HCEC 1CT (cell line): ENCODE measurements at regions not wholly inside any gene's neighbourhood (a gene's known extent, or its start where the extent isn't known, plus 50 kb on each side); places are given as distances from the start of the nearest gene placed in this dataset.

Experiments
- DNase-seq: peaks from one replicate; pipeline ENCODE4 v3.0.0-alpha.2; 2017

DNA sequence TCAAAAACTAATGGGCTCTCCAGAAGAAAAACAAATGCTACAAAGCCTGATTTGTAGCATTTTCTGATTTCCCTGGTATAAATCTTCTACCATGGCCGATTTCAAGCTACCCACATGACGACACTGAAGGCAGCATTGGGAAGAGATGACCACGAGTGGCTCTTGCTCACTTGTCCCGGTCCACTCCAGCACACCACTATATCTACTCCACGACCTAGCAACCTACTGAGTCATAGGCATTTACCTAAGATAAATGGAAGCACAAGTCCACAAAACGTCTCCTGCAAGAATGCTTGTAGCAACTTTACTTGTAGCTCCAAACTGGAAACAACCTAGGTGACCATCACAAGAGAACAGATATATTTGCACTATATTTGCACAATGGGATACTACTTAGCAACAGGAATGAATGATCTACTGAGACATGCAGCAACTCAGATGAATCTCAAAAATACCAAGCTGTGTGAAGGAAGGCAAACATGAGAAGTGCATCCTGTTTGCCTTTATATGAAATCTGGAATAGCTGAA is 60.8 kb upstream of the HES1 start:
- DNase-seq = no peak

DNA sequence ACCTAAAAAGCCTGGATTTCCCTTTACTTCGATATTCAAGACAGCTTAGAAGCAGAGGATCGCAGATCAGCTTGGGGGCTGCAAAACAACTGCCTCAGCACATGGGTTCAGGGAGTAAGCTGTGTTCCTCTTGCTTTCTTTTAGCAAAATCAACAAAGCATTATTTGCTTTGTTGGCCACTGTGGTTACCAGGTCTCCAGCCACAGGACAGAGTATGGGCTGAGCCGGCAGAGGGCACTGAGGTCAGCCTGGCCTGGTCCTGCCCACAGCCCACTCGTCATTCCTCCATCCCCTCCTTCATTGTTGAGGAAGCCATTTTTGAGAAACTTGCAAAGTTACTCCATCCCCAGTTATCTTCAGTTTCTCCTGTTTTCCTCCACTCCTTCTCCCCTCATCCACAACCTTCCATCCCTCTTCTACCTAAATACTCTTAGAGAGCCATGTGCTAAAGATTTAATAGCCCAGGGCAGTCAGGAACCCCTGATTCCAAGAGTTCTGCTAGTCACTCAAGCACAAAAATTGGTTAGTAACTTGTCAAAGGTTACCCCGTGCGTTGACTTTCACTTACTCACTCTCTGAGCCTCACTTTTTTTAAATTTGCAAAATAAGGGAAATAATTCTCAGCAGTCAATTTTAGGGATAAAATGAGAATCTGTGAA is 60.0 kb upstream of the HES1 start:
- DNase-seq = no peak

DNA sequence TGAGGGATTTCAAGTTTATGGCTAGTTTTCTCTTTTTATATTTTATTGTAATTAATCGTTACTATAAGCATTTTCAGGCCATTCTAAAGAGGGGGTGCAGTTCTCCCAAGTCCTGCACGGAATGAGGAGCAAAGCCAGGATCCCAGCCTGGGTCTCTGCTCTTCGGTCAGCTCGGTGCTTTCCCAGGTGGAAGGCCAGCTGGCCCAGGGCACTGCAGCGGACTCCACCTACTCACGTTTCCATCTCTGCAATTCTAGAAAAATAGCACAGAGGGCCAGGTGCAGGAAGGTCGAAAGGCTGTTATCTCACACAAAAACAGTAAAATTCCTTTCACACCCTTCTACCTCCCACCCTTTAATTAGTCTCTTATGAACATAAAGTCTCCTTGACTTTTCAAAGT is 59.5 kb upstream of the HES1 start:
- DNase-seq = no peak

DNA sequence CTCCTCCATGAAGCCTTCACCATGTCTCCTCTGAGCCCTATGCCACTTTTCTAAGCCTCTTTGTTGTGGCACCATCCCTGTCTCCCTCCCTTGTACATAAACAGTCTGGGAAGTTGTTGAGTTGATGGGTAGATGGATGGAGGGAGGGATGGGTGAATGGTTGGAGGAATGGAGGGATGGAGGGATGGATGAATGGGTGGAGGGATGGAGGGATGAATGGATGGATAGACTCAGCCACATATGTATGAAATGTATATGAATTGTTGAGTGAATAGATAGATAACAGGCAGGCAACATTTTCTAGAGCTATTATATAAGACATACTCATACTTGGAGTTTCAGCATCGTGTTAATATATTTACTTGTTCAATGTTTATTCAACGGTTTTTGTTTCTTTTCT is 58.3 kb upstream of the HES1 start:
- no peak for DNase-seq

DNA sequence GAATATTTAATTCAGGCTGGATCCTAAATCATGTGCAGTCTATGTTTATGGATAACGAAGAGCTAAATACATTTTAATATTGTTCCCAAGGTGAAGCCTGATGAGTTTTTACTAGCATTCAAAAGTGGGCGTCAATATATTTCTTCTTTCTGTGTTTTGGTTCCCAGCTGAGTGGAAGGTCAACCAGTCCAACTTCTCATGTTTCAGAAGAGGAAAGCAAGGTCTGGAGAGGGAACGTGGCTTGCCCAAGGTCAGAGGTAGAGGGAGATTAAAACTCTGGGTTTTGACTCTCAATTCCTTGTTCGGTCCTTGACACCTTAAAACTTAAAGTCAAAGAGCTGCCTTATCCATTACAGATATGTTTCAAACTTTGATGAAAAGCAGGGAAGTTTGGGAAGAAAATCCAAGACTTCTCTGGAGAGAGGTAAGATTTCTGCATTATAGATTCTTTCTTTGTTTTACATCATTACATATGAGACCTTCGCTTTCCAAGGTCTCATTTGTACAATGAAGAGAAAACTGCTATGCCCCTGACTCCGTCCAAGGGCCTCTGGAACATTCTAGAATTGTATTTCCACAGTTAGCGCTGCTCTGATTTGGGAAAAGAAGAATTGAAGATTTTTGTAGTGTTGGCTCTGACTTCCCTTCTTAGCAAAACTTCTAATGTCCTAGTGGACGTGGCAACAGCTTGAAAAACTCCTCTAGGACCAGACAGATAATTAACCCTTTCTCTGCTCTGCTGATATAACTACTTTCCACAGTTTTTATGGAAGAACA is 57.7 kb upstream of the HES1 start:
- DNase-seq = no peak

DNA sequence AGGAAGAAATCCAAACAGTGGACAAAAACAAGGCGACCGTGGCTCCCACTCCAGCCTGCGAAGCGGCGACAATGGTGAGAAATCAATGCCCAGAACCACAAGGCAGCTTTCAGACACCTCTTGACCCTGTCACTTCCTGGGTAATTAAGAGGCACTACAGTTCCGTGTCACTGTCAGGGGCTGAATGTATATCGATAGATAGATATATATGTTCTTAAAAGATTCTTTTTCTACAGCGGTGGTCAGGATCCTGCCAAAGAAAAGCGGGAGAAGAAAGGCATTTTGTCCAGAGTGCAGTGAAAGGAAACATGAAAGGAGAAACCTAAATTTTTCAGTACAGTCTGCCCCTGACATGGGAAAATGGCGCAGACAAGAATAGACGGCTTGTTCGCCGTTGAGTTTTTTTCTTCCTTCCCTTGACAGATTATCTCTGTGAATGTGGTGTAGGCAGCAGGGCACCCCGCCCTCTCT is 56.2 kb upstream of the HES1 start:
- no peak for DNase-seq

DNA sequence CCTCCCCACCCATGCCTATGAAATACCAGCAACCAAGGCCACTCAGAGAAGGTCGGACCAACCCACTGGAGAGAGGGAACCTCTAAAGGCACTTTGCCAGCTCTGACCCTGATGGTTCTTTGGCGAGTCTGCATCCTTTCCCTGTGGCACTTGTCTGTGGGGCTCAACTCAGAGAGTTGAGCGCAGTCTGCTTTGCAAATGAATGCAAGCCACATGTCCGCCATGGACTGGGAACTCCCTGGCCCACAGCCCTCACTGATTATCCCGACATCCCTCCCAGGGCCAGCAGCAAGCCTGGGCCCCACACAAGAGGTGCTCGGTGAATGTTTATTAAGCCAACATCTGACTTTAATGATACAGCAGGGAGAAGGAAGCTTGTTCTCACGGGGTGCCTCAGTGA is 55.5 kb upstream of the HES1 start:
- DNase-seq = no peak

DNA sequence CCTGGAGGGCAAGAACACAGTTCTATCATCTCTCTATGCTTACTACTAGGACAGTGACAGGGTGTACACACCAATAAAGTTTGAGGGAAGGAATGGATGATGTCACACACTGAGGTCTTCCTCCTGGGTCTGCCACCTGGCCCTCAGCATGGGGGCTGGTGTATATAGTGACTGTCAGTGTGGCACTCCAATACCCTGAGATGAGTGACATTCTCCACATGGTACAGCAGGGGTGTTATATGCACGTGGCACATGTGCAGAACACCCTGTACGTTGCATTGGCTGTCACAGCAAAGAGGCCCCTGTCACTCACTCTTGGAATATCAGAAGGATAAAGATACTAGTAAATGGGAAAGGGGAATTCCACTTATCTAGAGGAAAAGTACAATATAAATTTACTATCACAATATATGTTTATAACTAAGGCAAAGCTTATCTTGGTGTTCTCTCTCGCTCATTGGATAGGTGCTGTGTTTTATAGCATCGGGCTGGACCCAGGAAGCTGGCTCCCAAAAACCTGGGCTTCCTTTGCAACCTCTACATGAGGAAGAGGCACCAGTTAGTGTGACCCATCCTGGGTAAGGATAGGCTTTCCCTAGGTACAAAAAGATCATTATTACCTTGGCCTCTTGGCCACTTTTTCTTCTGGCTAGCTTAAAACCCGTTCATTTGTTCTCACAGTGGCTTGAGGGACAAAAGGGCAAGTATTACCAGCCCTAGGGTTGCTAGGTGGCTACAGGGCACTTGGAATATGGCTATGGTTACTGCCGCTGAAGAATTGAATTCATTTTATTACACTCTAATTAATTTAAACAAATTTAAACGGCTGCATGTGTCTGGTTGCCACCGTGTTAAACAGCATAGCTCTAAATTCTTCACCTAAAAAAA is 54.8 kb upstream of the HES1 start:
- no peak for DNase-seq

DNA sequence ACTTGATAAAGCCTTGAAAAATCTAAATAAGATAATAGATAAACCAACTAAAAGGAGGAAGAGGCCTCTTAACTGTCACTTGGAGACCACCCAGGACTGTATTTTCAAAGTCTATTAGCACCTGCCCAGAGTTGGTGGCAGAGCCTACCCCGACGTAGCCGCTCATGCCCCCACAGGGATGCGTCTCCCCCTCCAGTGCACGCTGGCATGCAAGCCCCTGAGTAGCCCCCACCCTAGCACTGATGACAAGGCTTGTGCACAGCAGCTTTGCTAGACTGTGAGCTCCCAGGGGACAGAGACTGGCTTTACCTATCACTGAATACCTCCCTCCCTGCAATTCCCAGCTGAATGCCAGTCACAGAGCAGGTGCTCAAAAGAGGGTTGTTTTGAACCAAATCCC is 54.1 kb upstream of the HES1 start:
- DNase-seq = no peak

DNA sequence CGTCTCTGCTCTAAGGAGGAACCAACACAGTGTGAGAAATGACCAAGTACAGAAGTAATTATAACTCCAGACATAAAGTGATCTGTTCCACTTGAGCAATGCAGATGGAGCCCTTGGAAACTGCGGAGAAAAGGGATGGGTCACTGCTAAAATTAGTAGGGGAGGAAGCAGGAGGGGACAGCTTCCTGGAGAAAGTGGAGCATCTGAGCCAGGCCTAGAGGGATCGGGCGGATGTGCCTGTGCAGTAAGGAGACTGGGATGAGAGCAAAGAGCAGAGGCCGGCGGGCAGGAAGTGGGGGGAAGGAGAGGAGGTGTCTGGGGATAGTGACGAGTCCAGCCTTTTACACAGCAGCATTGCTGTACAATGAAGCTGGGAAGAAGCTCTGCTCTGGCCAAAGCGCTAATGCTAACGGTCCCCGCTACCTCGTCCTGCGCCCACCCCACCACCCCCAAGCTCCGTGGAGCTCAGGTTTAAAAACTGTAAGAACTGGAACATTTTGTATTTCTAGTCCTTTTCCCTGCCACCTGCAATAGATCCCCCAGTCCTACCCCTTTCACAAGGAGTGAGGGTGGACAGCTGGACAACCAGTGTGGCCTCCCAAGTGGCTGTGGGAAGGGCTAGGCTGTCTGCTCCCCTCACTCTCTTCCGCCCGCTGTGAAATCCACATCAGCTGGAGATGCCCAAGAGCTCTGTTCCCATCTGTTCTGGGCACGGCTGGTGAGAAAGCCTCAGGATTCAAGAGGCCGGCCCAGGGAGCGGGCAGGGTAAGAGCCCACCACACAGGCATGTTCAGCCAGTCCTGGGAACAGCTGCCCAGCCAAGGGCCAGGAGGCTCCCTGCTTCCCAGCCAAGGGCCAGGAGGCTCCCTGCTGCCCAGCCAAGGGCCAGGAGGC is 53.0 kb upstream of the HES1 start:
- peak; percentile 25 for DNase-seq

DNA sequence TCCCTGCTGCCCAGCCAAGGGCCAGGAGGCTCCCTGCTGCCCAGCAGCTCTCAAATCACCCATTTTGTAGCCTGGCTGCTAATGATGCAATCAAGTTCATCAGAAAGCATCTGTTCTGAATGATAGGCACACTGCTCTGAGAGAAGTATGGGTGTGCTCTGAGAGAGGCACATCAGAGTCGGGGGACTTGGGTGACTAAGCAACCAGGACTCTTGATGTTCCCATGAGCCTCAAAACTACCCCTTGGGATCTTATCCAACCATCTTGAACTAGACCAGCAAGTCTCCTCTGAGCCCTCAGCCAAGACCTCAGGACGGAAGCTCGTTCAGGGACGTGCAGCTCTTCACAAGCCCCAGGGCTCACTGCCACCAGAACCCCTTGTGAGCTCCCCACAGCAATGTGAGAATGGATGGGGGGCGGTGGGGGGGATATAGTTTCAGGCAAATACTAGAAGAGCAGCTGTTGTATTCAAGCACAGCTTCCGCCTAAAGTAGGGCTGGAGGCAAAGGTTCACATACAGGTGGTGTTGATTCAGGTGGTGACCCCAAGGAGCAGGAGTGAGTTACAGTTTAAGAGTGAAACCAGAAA is 52.2 kb upstream of the HES1 start:
- DNase-seq = no peak

DNA sequence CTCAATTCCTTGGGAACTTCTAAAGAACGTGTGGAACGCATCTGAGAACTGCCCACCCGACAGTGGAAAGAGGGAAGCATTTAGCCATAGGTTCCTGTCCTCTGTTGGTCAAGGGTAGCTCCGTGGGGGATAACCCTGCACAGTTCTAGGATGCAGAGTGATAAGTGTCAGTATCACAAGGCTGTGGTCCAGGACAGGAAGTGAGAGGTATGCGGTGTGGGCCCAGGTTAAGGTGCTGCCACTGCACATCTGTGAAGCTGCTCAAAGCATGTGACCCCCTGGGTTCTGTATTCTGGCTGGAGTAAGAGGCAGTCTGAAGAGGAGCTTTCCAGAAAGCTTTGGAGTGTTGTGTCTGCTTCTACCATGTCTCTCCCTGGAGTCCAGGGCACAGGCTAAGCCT is 51.7 kb upstream of the HES1 start:
- no peak for DNase-seq
